ENCODE measurements at regions not wholly inside any gene's neighbourhood (a gene's known extent, or its start where the extent isn't known, plus 50 kb on each side); places are given as distances from the start of the nearest gene placed in this dataset.

DNA sequence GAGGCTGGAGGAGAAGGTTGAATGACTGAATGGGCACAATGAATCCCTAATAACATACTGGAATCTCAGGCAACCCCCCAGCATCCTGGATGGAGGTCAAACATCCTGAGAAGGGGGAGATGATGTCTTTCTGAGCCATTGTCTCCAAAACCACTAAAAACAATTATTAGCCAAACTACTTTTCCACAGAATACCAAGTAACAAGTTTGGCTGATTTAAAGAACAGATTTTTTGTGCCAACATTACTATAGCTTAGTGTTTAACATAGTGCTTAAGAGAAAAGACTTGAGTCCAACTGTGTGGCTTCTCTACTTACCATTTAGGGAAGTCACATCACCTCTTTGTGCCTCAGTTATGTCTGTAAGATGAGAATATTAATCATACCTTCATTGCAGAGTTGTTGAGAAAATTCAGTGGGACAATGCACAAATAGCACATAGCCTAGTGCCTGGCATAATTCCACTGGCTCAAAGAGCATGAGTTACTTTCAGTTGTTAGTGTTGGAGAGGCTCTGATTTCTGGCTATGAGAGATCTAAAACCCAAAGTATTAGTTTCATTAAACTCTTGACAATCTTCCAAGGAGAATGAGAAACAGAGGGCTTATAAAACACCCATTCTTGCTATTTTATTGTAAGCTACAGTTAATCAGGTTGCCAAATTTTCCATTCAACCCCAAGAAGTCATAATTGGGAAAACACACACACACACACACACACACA lies 111.3 kb upstream of the NR3C1 start:
- TF ChIP-seq TCF7L2 (IDR thresholded peaks at IDR 0.05; ENCODE audit: low read depth, low read length) (no peak), SIN3A (IDR thresholded peaks at IDR 0.05; ENCODE audit: borderline replicate concordance, insufficient read depth, low read depth, low read length) (no peak), POLR2AphosphoS5 (IDR thresholded peaks at IDR 0.05; ENCODE audit: low read depth, low read length) (no peak), CTCF (IDR thresholded peaks at IDR 0.05) (no peak), REST (IDR thresholded peaks at IDR 0.05; ENCODE audit: insufficient read depth in 1 of 2, low read depth in 2 of 2, low read length in 1 of 2) (no peak)
- H3K9me3 ChIP-seq (ENCODE audit: control insufficient read depth, insufficient read depth, low read depth, low read length) = no peaks in the 10 kb centered on the region
- intact Hi-C loops (cut with micrococcal nuclease; ENCODE audit: unreplicated experiment) (no loop called here), in situ Hi-C loops (cut with HindIII; ENCODE audit: low pct_unique_long_range_greater_than_20kb, low sequenced_read_pairs) (no loop called here)
- no peak overlapping the region for H3K27ac ChIP-seq (ENCODE audit: low read length)
- no TSS peak for BruUV-seq (replicated peaks)
- ChIA-PET CTCF (no interaction called here), POLR2A (no interaction called here)
- no peaks in the 10 kb centered on the region; the same call in 1 of the 2 replicates for H3K27me3 ChIP-seq (ENCODE audit: control insufficient read depth, insufficient read depth, low read length)
- H3K4me1 ChIP-seq (ENCODE audit: control insufficient read depth, insufficient read depth, low read length) = no peaks in the 10 kb centered on the region
- H3K36me3 ChIP-seq (ENCODE audit: control insufficient read depth, insufficient read depth, low read length) = no peaks in the 10 kb centered on the region
- no peak for DNase-seq (ENCODE audit: low read depth, low spot score)
- ATAC-seq = no peak
- H3K4me3 ChIP-seq (ENCODE audit: low read depth in 2 of 2, low read length in 2 of 2) = no peak overlapping the region

GRCh38 chr5:143513720-143514119 lies 110.2 kb upstream of the NR3C1 start:
- Histone ChIP-seq H3K27me3 (ENCODE audit: control insufficient read depth, insufficient read depth, low read length) (no peaks in the 10 kb centered on the region; the same call in 1 of the 2 replicates), H3K4me1 (ENCODE audit: control insufficient read depth, insufficient read depth, low read length) (no peaks in the 10 kb centered on the region), H3K4me3 (ENCODE audit: low read depth in 2 of 2, low read length in 2 of 2) (no peak overlapping the region), H3K36me3 (ENCODE audit: control insufficient read depth, insufficient read depth, low read length) (no peaks in the 10 kb centered on the region), H3K9me3 (ENCODE audit: control insufficient read depth, insufficient read depth, low read depth, low read length) (no peaks in the 10 kb centered on the region), H3K27ac (ENCODE audit: low read length) (no peak overlapping the region)
- ChIA-PET CTCF (no interaction called here), POLR2A (no interaction called here)
- TF ChIP-seq TCF7L2 (IDR thresholded peaks at IDR 0.05; ENCODE audit: low read depth, low read length) (no peak), POLR2AphosphoS5 (IDR thresholded peaks at IDR 0.05; ENCODE audit: low read depth, low read length) (no peak), SIN3A (IDR thresholded peaks at IDR 0.05; ENCODE audit: borderline replicate concordance, insufficient read depth, low read depth, low read length) (no peak), CTCF (IDR thresholded peaks at IDR 0.05) (no peak), REST (IDR thresholded peaks at IDR 0.05; ENCODE audit: insufficient read depth in 1 of 2, low read depth in 2 of 2, low read length in 1 of 2) (no peak)
- DNase-seq (ENCODE audit: low read depth, low spot score) = no peak
- BruUV-seq (replicated peaks) = no TSS peak
- in situ Hi-C loops (cut with HindIII; ENCODE audit: low pct_unique_long_range_greater_than_20kb, low sequenced_read_pairs) (no loop called here), intact Hi-C loops (cut with micrococcal nuclease; ENCODE audit: unreplicated experiment) (no loop called here)
- no peak for ATAC-seq
